T-cell (primary cell): ENCODE measurements at regions not wholly inside any gene's neighbourhood (a gene's known extent, or its start where the extent isn't known, plus 50 kb on each side); places are given as distances from the start of the nearest gene placed in this dataset.

Experiments
- ATAC-seq, 4 experiments: fragments of 200-7000 bp in 3 of 4; fragments of 150-1000 bp in 1 of 4; cut with Tn5 transposase; replicated peaks in 1 of 4; 1 replicate in 3 of 4; 2 replicates in 1 of 4; pipeline ENCODE4 v1.10.0; 2021; ENCODE audit warnings: moderate library complexity in 3 of 4, mild to moderate bottlenecking in 2 of 4, moderate number of reproducible peaks in 1 of 4
- CTCF ChIA-PET, 2 donors: fragments of 300-600 bp; sonication (Branson Sonifier 250); formaldehyde crosslinking; loops; one replicate each; lab custom pipeline; 2022; ENCODE audit warnings: antibody characterized with exemption in 2 of 2; lab: Charles Lee
- POLR2A ChIA-PET, 2 donors: fragments of 300-600 bp; sonication (Branson Sonifier 250); formaldehyde crosslinking; loops; one replicate each; lab custom pipeline; 2022; ENCODE audit warnings: antibody characterized with exemption in 2 of 2; lab: Charles Lee
- DNase-seq, 35 experiments: peaks; one replicate each; pipeline versions ENCODE4 v3.0.0 to v3.0.0-alpha.2; 2013 to 2023
- H3K27ac ChIP-seq: one replicate; pipeline ENCODE4 v1.5.1; 2013; ENCODE audit warnings: low read length
- H3K27me3 ChIP-seq, 2 experiments: replicated peaks in 1 of 2; 1 replicate in 1 of 2; 2 replicates in 1 of 2; pipeline versions ENCODE4 v1.6.1 to v1.7.0; 2013; ENCODE audit warnings: low read length in 1 of 2, mixed read lengths in 1 of 2; ENCODE audit not compliant: control insufficient read depth in 2 of 2, insufficient read depth in 2 of 2; ENCODE audit errors: extremely low read depth in 1 of 2
- H3K36me3 ChIP-seq, 2 donors: 1 replicate in 1 of 2; 2 replicates in 1 of 2; pipeline versions ENCODE4 v1.6.1 to v1.7.0; 2013; ENCODE audit warnings: low read length in 1 of 2; ENCODE audit not compliant: control insufficient read depth in 2 of 2, insufficient read depth in 1 of 2; ENCODE audit errors: extremely low read depth in 1 of 2
- H3K4me1 ChIP-seq, 2 experiments: 1 replicate in 1 of 2; 2 replicates in 1 of 2; pipeline versions ENCODE4 v1.6.1 to v1.7.0; 2013; ENCODE audit warnings: low read length in 2 of 2, mixed read lengths in 1 of 2; ENCODE audit not compliant: insufficient read depth in 2 of 2, control insufficient read depth in 1 of 2; ENCODE audit errors: extremely low read depth in 1 of 2
- H3K4me3 ChIP-seq, 2 donors: 1 replicate in 1 of 2; 2 replicates in 1 of 2; pipeline versions ENCODE4 v1.5.1 to v1.7.0; 2013; ENCODE audit warnings: mild to moderate bottlenecking in 2 of 2, low read length in 1 of 2, moderate library complexity in 1 of 2; ENCODE audit not compliant: control insufficient read depth in 1 of 2; ENCODE audit errors: extremely low read depth in 1 of 2
- H3K9me3 ChIP-seq: 2 replicates; pipeline ENCODE4 v1.7.0; 2013
- H3K27ac Mint-ChIP-seq, 2 donors: one replicate each; pipeline ENCODE4 v1.8.0; 2020 to 2021; ENCODE audit warnings: mild to moderate bottlenecking in 2 of 2, mixed read lengths in 2 of 2
- H3K27me3 Mint-ChIP-seq, 2 donors: one replicate each; pipeline ENCODE4 v1.8.0; 2021 to 2022; ENCODE audit warnings: mixed read lengths in 2 of 2
- H3K36me3 Mint-ChIP-seq: one replicate; pipeline ENCODE4 v1.8.0; 2021; ENCODE audit warnings: mixed read lengths
- H3K4me1 Mint-ChIP-seq, 3 donors: one replicate each; pipeline ENCODE4 v1.8.0; 2020 to 2022; ENCODE audit warnings: mixed read lengths in 3 of 3, mild to moderate bottlenecking in 1 of 3
- H3K4me3 Mint-ChIP-seq, 3 donors: one replicate each; pipeline ENCODE4 v1.8.0; 2020 to 2022; ENCODE audit warnings: mild to moderate bottlenecking in 3 of 3, mixed read lengths in 3 of 3, moderate library complexity in 3 of 3
- H3K9me3 Mint-ChIP-seq, 3 donors: one replicate each; pipeline ENCODE4 v1.8.0; 2020 to 2022; ENCODE audit warnings: mixed read lengths in 3 of 3
- WGBS: methylation state at CpG from one replicate; pipeline ENCODE4 v1.1.5; 2013; ENCODE audit warnings: missing lambda C conversion rate; ENCODE audit not compliant: insufficient coverage; 5-methylcytosine and 5-hydroxymethylcytosine counted together

- peaks cover 2 to 22% of the 10 kb centered on the region in 2 experiments for H3K27me3 ChIP-seq
- H3K27ac ChIP-seq = no peak overlapping the region
- ChIA-PET CTCF (no interaction called here), POLR2A (no interaction called here)
- Mint-ChIP-seq H3K9me3 (peaks cover 0 to 13% (median 9%) of the 10 kb centered on the region in 3 donors), H3K4me1 (no peaks in the 10 kb centered on the region), H3K36me3 (no peaks in the 10 kb centered on the region), H3K27ac (no peak overlapping the region), H3K27me3 (peaks cover 9 to 21% of the 10 kb centered on the region in 2 donors), H3K4me3 (no peak overlapping the region)
- no peaks in the 10 kb centered on the region for H3K36me3 ChIP-seq
- 9% methylated on average over 16 of the region's 16 CpGs for WGBS
- H3K4me1 ChIP-seq = no peaks in the 10 kb centered on the region
- ATAC-seq (no peak), DNase-seq (no peak)
- H3K9me3 ChIP-seq = no peaks in the 10 kb centered on the region
- no peak overlapping the region for H3K4me3 ChIP-seq
Measured at GRCh38 chr9:17905781-17906175, 326.9 kb downstream of the SH3GL2 start.

- H3K4me3 ChIP-seq = no peak overlapping the region
- DNase-seq = no peak
- ATAC-seq = no peak
- H3K4me1 Mint-ChIP-seq = no peaks in the 10 kb centered on the region
- peaks cover 2 to 22% of the 10 kb centered on the region in 2 experiments for H3K27me3 ChIP-seq
- peaks cover 0 to 13% (median 9%) of the 10 kb centered on the region in 3 donors for H3K9me3 Mint-ChIP-seq
- CTCF ChIA-PET = no interaction called here
- 7% methylated on average over 40 of the region's 56 CpGs for WGBS
- H3K36me3 Mint-ChIP-seq = no peaks in the 10 kb centered on the region
- H3K36me3 ChIP-seq = no peaks in the 10 kb centered on the region
- no peak overlapping the region for H3K4me3 Mint-ChIP-seq
- H3K4me1 ChIP-seq = no peaks in the 10 kb centered on the region
- H3K27ac Mint-ChIP-seq = no peak overlapping the region
- POLR2A ChIA-PET = no interaction called here
- peaks cover 9 to 21% of the 10 kb centered on the region in 2 donors for H3K27me3 Mint-ChIP-seq
- H3K27ac ChIP-seq = no peak overlapping the region
- no peaks in the 10 kb centered on the region for H3K9me3 ChIP-seq
Measured at GRCh38 chr9:17906176-17906840, 327.4 kb downstream of the SH3GL2 start.

DNA sequence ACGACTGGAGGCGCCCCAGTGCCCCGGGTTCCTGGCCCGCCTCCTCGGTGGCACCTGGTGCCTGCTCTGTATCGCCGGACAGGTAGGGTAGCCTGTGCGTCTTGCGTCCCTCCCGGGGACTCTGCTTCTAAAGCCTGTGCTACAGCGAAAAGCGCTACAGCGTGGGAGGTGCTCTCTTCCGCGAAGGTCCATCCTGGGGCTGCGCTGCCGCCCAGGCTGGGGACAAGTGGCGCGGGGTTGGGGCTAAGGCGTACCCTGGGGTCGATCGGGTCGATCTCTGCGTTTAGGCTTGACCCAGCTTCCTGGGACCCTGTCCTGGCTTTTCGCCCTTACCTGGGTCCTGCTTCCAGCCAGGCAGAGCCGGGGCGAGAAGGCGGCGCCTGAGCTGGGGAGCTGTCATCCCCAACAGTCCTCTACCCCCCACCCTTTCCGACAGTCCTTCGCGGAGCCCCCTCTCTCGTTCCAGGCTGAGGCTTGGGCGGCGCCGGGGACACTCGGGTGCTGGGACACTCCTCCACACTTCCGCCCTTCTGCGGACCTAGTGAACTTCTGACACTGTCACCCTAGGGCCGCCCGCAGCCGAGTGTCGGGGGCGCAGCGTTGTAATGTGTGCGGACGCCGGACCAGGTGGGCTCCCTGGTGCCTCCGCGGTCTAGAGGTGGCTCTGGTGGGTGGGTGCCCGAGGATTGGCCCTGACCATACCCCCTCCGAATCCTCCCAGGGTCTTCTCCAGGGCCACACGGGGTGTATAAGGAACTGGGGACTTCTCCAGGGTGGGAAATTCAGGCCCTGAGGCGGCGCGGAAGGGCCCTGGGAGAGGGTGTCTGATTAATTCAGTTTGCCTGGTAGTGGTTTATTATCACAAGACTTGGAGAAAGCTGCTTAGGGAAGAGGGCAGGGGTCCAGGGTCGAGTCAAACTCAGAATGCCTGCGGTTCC lies 328.2 kb downstream of the SH3GL2 start:
- H3K27me3 ChIP-seq = peaks cover 2 to 22% of the 10 kb centered on the region in 2 experiments
- CTCF ChIA-PET = no interaction called here
- no peak overlapping the region for H3K27ac ChIP-seq
- POLR2A ChIA-PET = no interaction called here
- H3K9me3 Mint-ChIP-seq = peaks cover 0 to 13% (median 9%) of the 10 kb centered on the region in 3 donors
- DNase-seq (no peak), ATAC-seq (no peak)
- H3K9me3 ChIP-seq = no peaks in the 10 kb centered on the region
- no peaks in the 10 kb centered on the region for H3K4me1 Mint-ChIP-seq
- 14% methylated on average over 42 of the region's 58 CpGs for WGBS
- H3K4me3 Mint-ChIP-seq = no peak overlapping the region
- no peaks in the 10 kb centered on the region for H3K4me1 ChIP-seq
- H3K27ac Mint-ChIP-seq = no peak overlapping the region
- H3K4me3 ChIP-seq = no peak overlapping the region
- no peaks in the 10 kb centered on the region for H3K36me3 ChIP-seq
- peaks cover 9 to 21% of the 10 kb centered on the region in 2 donors for H3K27me3 Mint-ChIP-seq
- no peaks in the 10 kb centered on the region for H3K36me3 Mint-ChIP-seq

DNA sequence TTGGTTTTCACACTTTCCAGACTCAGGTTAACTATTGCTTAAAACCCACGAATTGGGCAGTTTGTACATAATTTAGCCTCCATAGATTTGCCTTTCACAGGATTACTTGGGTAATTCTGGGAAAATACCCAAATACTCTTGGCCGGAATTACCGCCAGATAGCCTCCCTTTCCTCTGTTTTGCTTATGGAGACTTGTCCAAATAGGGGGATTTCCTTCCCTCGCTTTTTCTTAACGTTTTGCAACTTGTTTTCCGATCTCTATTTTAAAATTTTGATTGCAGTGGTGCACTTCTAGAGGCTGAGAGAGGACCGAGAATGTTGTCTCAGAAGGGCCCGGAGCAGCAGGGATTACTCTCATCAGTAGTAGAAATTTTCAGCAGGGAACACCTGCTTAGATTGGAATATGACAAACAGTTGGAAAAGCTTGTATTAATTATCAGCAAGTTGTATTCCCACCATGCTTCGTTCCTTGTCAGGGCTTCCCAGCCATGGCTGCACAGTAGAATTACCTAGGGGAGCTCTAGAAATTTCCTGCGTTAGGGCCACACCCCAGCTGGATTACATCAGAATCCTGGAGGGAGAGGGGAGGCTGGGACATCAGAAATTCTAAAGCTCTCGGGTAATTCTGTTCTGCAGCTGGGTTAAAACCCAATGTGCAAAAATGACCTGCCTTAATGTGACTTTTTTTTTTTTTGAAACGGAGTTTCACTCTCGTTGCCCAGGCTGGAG lies 329.1 kb downstream of the SH3GL2 start:
- no peak overlapping the region for H3K4me3 ChIP-seq
- peaks cover 9 to 21% of the 10 kb centered on the region in 2 donors for H3K27me3 Mint-ChIP-seq
- H3K4me1 Mint-ChIP-seq = no peaks in the 10 kb centered on the region
- H3K27ac ChIP-seq = no peak overlapping the region
- H3K27ac Mint-ChIP-seq = no peak overlapping the region
- peaks cover 2 to 22% of the 10 kb centered on the region in 2 experiments for H3K27me3 ChIP-seq
- no peaks in the 10 kb centered on the region for H3K36me3 ChIP-seq
- H3K4me3 Mint-ChIP-seq = no peak overlapping the region
- no peak for ATAC-seq
- DNase-seq = no peak
- peaks cover 0 to 5% (median 2%) of the 10 kb centered on the region in 3 donors for H3K9me3 Mint-ChIP-seq
- no peaks in the 10 kb centered on the region for H3K4me1 ChIP-seq
- WGBS = 83% methylated on average over 1 of the region's 13 CpGs
- no peaks in the 10 kb centered on the region for H3K9me3 ChIP-seq
- POLR2A ChIA-PET = no interaction called here
- H3K36me3 Mint-ChIP-seq = no peaks in the 10 kb centered on the region
- CTCF ChIA-PET = no interaction called here

- H3K9me3 ChIP-seq = no peaks in the 10 kb centered on the region
- POLR2A ChIA-PET = no interaction called here
- no peaks in the 10 kb centered on the region for H3K36me3 ChIP-seq
- Mint-ChIP-seq H3K27ac (no peak overlapping the region), H3K4me3 (no peak overlapping the region), H3K36me3 (no peaks in the 10 kb centered on the region), H3K27me3 (no peaks in the 10 kb centered on the region), H3K4me1 (no peaks in the 10 kb centered on the region), H3K9me3 (peaks cover 7 to 17% (median 10%) of the 10 kb centered on the region in 3 donors)
- WGBS = 78% methylated on average over 4 of the region's 8 CpGs
- DNase-seq = no peak
- H3K4me1 ChIP-seq = no peaks in the 10 kb centered on the region
- H3K4me3 ChIP-seq = no peak overlapping the region
- CTCF ChIA-PET = no interaction called here
- H3K27me3 ChIP-seq = no peaks in the 10 kb centered on the region
- no peak for ATAC-seq
- no peak overlapping the region for H3K27ac ChIP-seq
Measured at GRCh38 chr9:17926246-17926645, 347.4 kb downstream of the SH3GL2 start.

GRCh38 chr9:17927616-17928015 lies 348.8 kb downstream of the SH3GL2 start:
- POLR2A ChIA-PET = no interaction called here
- H3K4me3 Mint-ChIP-seq = no peak overlapping the region
- DNase-seq (no peak), ATAC-seq (no peak)
- no peaks in the 10 kb centered on the region for H3K36me3 Mint-ChIP-seq
- H3K4me1 Mint-ChIP-seq = no peaks in the 10 kb centered on the region
- H3K36me3 ChIP-seq = no peaks in the 10 kb centered on the region
- CTCF ChIA-PET = no interaction called here
- no peak overlapping the region for H3K4me3 ChIP-seq
- H3K4me1 ChIP-seq = no peaks in the 10 kb centered on the region
- H3K9me3 Mint-ChIP-seq = peaks cover 6 to 17% (median 10%) of the 10 kb centered on the region in 3 donors
- H3K27me3 Mint-ChIP-seq = no peaks in the 10 kb centered on the region
- H3K27me3 ChIP-seq = no peaks in the 10 kb centered on the region
- H3K9me3 ChIP-seq = no peaks in the 10 kb centered on the region
- H3K27ac Mint-ChIP-seq = no peak overlapping the region
- H3K27ac ChIP-seq = no peak overlapping the region
